Stimulated activated CD8-positive, alpha-beta memory T cell treated with anti-CD3 and anti-CD28 coated beads, Interleukin-15, amount 100 ng/mL, for 24 hours (primary cell): ENCODE measurements at regions not wholly inside any gene's neighbourhood (a gene's known extent, or its start where the extent isn't known, plus 50 kb on each side); places are given as distances from the start of the nearest gene placed in this dataset.
"Not testable (repeated sequence)": the region's sequence is repeated elsewhere in the genome, so short reads cannot be mapped to it uniquely, and the experiment has no call there.

ENCODE experiments used
- DNase-seq: peaks from one replicate; pipeline ENCODE4 v3.0.0-alpha.2; 2020; ENCODE audit warnings: low read depth

GRCh38 chr7:69439636-69440325, 158.5 kb upstream of the AUTS2 start:
- no peak for DNase-seq

- DNase-seq, result no peak
These were observed 157.3 kb upstream of the AUTS2 start for GRCh38 chr7:69440976-69441375.

- DNase-seq, result no peak
These were observed 155.1 kb upstream of the AUTS2 start for GRCh38 chr7:69443136-69443535.

GRCh38 chr7:69445541-69445940, 152.7 kb upstream of the AUTS2 start:
- DNase-seq, result no peak

- DNase-seq, result not testable (repeated sequence)
These were observed 152.1 kb upstream of the AUTS2 start for GRCh38 chr7:69446213-69446612.

GRCh38 chr7:69448071-69448470, 150.2 kb upstream of the AUTS2 start:
- no peak for DNase-seq

GRCh38 chr7:69450456-69450855, 147.8 kb upstream of the AUTS2 start:
- no peak for DNase-seq

- no peak for DNase-seq
These were observed 146.6 kb upstream of the AUTS2 start for GRCh38 chr7:69451715-69452114.

GRCh38 chr7:69452797-69453196, 145.5 kb upstream of the AUTS2 start:
- no peak for DNase-seq

GRCh38 chr7:69457595-69458504, 140.4 kb upstream of the AUTS2 start:
- DNase-seq, result no peak

GRCh38 chr7:69464035-69464434, 134.2 kb upstream of the AUTS2 start:
- DNase-seq, result no peak

- no peak for DNase-seq
These were observed 133.0 kb upstream of the AUTS2 start for GRCh38 chr7:69465262-69465661.

- no peak for DNase-seq
These were observed 130.4 kb upstream of the AUTS2 start for GRCh38 chr7:69467826-69468225.

- DNase-seq, result no peak
These were observed 121.9 kb upstream of the AUTS2 start for GRCh38 chr7:69476416-69476815.

- DNase-seq, result no peak
These were observed 115.6 kb upstream of the AUTS2 start for GRCh38 chr7:69482676-69483075.

- no peak for DNase-seq
These were observed 108.7 kb upstream of the AUTS2 start for GRCh38 chr7:69489533-69489932.

- no peak for DNase-seq
These were observed 99.6 kb upstream of the AUTS2 start for GRCh38 chr7:69498671-69499070.

- DNase-seq, result no peak
These were observed 95.9 kb upstream of the AUTS2 start for GRCh38 chr7:69502358-69502757.

- DNase-seq, result no peak
These were observed 93.4 kb upstream of the AUTS2 start for GRCh38 chr7:69504733-69505420.

- no peak for DNase-seq
These were observed 89.5 kb upstream of the AUTS2 start for GRCh38 chr7:69508736-69509135.

GRCh38 chr7:69510114-69510513, 88.2 kb upstream of the AUTS2 start:
- DNase-seq, result no peak

GRCh38 chr7:69515495-69516212, 82.6 kb upstream of the AUTS2 start:
- DNase-seq, result no peak
